Gastrocnemius medialis (tissue), 4 donors: ENCODE measurements at regions not wholly inside any gene's neighbourhood (a gene's known extent, or its start where the extent isn't known, plus 50 kb on each side); places are given as distances from the start of the nearest gene placed in this dataset.

Experiments used
- CTCF ChIP-seq, 5 experiments: fragments of 450-650 bp in 3 of 5; fragments of 200-600 bp in 2 of 5; sonication (generic) in 2 of 5; IDR thresholded peaks in 4 of 5; conservative IDR thresholded peaks in 1 of 5; 1 replicate in 4 of 5; 2 replicates in 1 of 5; pipeline ENCODE4 v1.5.1; 2016 to 2019; ENCODE audit warnings: antibody characterized with exemption in 5 of 5, mild to moderate bottlenecking in 3 of 5, moderate library complexity in 3 of 5
- POLR2A ChIP-seq, 2 donors: fragments of 450-650 bp; IDR thresholded peaks; one replicate each; pipeline ENCODE4 v1.6.1; 2017; ENCODE audit warnings: antibody characterized with exemption in 2 of 2, mild to moderate bottlenecking in 2 of 2, moderate library complexity in 2 of 2

GRCh38 chr20:39878320-39878719 lies 810.7 kb downstream of the MAFB start:
- TF ChIP-seq CTCF (IDR thresholded peaks at IDR 0.05 in 4 of 5, conservative IDR thresholded peaks at IDR 0.05 in 1 of 5): no peak
- no peak for TF ChIP-seq POLR2A (IDR thresholded peaks at IDR 0.05)
